ENCODE measurements at regions not wholly inside any gene's neighbourhood (a gene's known extent, or its start where the extent isn't known, plus 50 kb on each side); places are given as distances from the start of the nearest gene placed in this dataset.

DNA sequence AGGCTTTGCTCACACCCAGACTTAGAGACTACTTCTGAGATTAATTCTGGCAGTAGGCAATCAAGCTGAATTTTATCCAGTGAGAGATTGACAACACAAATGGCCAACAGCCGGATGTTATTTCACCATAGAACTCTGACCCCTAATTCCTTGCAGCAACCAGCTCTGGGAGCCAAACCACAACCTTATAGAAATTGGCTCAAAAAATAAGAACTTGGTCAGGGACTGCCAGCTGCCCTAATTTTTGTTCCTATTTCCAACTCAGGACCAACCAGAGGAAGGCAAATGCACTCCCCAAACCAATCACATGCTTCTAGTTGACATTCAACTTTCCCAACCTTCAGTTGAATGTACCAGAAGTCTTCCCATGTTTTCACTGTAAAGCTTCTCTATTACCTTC, 269.7 kb downstream of the HS3ST1 start:
- Histone ChIP-seq H3F3A (ENCODE audit: low read depth) (no peaks in the 10 kb centered on the region), H4K20me1 (ENCODE audit: insufficient read depth, low read length, poor library complexity, severe bottlenecking) (no peaks in the 10 kb centered on the region), H3K79me2 (ENCODE audit: insufficient read depth, low read length) (peaks cover 4% of the 10 kb centered on the region; the same call in 1 of the 2 replicates), H3K4me1 (ENCODE audit: insufficient read depth, low read length, poor library complexity, severe bottlenecking) (peaks cover 19% of the 10 kb centered on the region), H3K9ac (ENCODE audit: low read depth, low read length, poor library complexity, severe bottlenecking) (no peak overlapping the region), H3K9me3 (ENCODE audit: insufficient read depth, low read depth, low read length) (no peaks in the 10 kb centered on the region), H3K4me3 (ENCODE audit: low read length, poor library complexity, severe bottlenecking) (no peak overlapping the region), H3K27me3 (ENCODE audit: insufficient read depth, low read length, poor library complexity, severe bottlenecking) (no peaks in the 10 kb centered on the region), H3K9me2 (replicated peaks; ENCODE audit: low read depth, low read length) (no peaks in the 10 kb centered on the region), H3K4me2 (ENCODE audit: low read depth, low read length, poor library complexity, severe bottlenecking) (no peak overlapping the region), H2AFZ (ENCODE audit: low read length) (no peak overlapping the region), H3K36me3 (ENCODE audit: insufficient read depth, low read length) (peaks cover 14% of the 10 kb centered on the region; the same call in 1 of the 2 replicates)
- TF ChIP-seq EZH2phosphoT487 (IDR thresholded peaks at IDR 0.05; ENCODE audit: borderline replicate concordance) (no peak), CTCF (conservative IDR thresholded peaks at IDR 0.05; ENCODE audit: low read length) (no peak)

GRCh38 chr4:11155208-11155867, 273.4 kb downstream of the HS3ST1 start:
- Histone ChIP-seq H3K4me3 (ENCODE audit: low read length, poor library complexity, severe bottlenecking) (no peak overlapping the region), H3K9me3 (ENCODE audit: insufficient read depth, low read depth, low read length) (no peaks in the 10 kb centered on the region), H4K20me1 (ENCODE audit: insufficient read depth, low read length, poor library complexity, severe bottlenecking) (peaks cover 3% of the 10 kb centered on the region), H3K4me2 (ENCODE audit: low read depth, low read length, poor library complexity, severe bottlenecking) (peak overlapping the region; percentile 13), H3F3A (ENCODE audit: low read depth) (no peaks in the 10 kb centered on the region), H3K9me2 (replicated peaks; ENCODE audit: low read depth, low read length) (no peaks in the 10 kb centered on the region), H2AFZ (ENCODE audit: low read length) (no peak overlapping the region), H3K4me1 (ENCODE audit: insufficient read depth, low read length, poor library complexity, severe bottlenecking) (peaks cover 47% of the 10 kb centered on the region), H3K9ac (ENCODE audit: low read depth, low read length, poor library complexity, severe bottlenecking) (no peak overlapping the region), H3K27me3 (ENCODE audit: insufficient read depth, low read length, poor library complexity, severe bottlenecking) (no peaks in the 10 kb centered on the region), H3K36me3 (ENCODE audit: insufficient read depth, low read length) (no peaks in the 10 kb centered on the region), H3K79me2 (ENCODE audit: insufficient read depth, low read length) (peaks cover 4% of the 10 kb centered on the region; the same call in 1 of the 2 replicates)
- TF ChIP-seq CTCF (conservative IDR thresholded peaks at IDR 0.05; ENCODE audit: low read length) (no peak), EZH2phosphoT487 (IDR thresholded peaks at IDR 0.05; ENCODE audit: borderline replicate concordance) (no peak)

DNA sequence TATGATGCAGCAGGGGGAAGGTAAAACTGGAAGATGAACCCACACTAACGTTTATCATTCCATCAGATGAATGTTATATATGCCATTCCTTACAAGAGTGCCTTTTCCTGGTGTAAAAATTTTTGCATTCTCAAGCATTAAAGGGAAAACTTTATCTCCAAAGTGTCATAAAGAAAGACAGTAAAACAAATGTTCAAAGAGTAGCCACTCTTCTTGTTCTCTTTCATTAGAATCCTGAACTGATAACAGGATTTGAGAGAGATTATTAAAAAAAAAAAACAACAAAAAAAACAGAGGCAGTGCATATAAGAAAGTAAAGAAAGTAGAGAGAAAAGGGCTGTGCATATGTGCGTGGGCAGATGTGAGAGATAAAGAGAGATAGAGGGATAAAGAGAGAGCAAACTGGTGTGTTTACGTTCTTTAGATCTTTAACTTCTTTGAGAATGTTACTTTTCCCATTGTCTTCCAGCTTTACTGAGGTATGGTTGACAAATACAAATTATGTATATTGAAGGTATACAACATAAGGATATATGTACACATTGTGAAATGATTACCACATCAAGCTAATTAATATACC, 275.4 kb downstream of the HS3ST1 start:
- TF ChIP-seq CTCF (conservative IDR thresholded peaks at IDR 0.05; ENCODE audit: low read length) (no peak), EZH2phosphoT487 (IDR thresholded peaks at IDR 0.05; ENCODE audit: borderline replicate concordance) (no peak)
- Histone ChIP-seq H3K9ac (ENCODE audit: low read depth, low read length, poor library complexity, severe bottlenecking) (no peak overlapping the region), H4K20me1 (ENCODE audit: insufficient read depth, low read length, poor library complexity, severe bottlenecking) (peaks cover 3% of the 10 kb centered on the region), H3K9me2 (replicated peaks; ENCODE audit: low read depth, low read length) (no peaks in the 10 kb centered on the region), H3K4me2 (ENCODE audit: low read depth, low read length, poor library complexity, severe bottlenecking) (peak overlapping the region; percentile 29), H3K4me3 (ENCODE audit: low read length, poor library complexity, severe bottlenecking) (no peak overlapping the region), H3K36me3 (ENCODE audit: insufficient read depth, low read length) (no peaks in the 10 kb centered on the region), H3K9me3 (ENCODE audit: insufficient read depth, low read depth, low read length) (no peaks in the 10 kb centered on the region), H3K79me2 (ENCODE audit: insufficient read depth, low read length) (peaks cover 4% of the 10 kb centered on the region; the same call in 1 of the 2 replicates), H3K4me1 (ENCODE audit: insufficient read depth, low read length, poor library complexity, severe bottlenecking) (peaks cover 56% of the 10 kb centered on the region), H3F3A (ENCODE audit: low read depth) (no peaks in the 10 kb centered on the region), H2AFZ (ENCODE audit: low read length) (no peak overlapping the region), H3K27me3 (ENCODE audit: insufficient read depth, low read length, poor library complexity, severe bottlenecking) (no peaks in the 10 kb centered on the region)

Data from Loucy (cell line).